ENCODE measurements at regions not wholly inside any gene's neighbourhood (a gene's known extent, or its start where the extent isn't known, plus 50 kb on each side); places are given as distances from the start of the nearest gene placed in this dataset.

DNA sequence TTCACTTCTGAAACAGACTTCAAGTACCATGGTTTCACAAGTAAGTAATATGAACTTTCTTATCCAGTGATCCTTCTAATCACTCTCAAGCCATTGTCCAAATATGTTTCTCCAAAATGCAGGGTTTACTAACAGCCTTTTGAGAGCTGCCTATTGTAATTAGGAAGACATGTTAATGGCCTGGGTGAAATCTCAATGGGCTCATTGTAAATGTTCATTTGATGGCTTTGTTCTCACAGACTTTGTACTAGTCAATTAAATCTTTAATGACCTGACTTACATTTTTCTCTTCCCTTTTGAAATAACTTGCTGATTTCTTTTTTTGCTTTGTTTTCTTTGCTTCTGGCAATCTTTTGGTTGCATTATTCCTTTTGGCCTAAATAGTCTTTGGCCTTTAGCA is 444.8 kb downstream of the LIG4 start:
- Histone ChIP-seq H3K4me1 (no peaks in the 10 kb centered on the region), H3K36me3 (no peaks in the 10 kb centered on the region), H3K4me3 (no peak overlapping the region), H3K27ac (no peak overlapping the region), H3K9me3 (no peaks in the 10 kb centered on the region), H3K27me3 (no peaks in the 10 kb centered on the region)
- no peak for DNase-seq (ENCODE audit: low spot score in 2 of 2)
- TF ChIP-seq EP300 (IDR thresholded peaks at IDR 0.05) (no peak), POLR2AphosphoS5 (IDR thresholded peaks at IDR 0.05) (no peak), POLR2A (IDR thresholded peaks at IDR 0.05) (no peak)
- TF ChIP-seq, protein P1, sequence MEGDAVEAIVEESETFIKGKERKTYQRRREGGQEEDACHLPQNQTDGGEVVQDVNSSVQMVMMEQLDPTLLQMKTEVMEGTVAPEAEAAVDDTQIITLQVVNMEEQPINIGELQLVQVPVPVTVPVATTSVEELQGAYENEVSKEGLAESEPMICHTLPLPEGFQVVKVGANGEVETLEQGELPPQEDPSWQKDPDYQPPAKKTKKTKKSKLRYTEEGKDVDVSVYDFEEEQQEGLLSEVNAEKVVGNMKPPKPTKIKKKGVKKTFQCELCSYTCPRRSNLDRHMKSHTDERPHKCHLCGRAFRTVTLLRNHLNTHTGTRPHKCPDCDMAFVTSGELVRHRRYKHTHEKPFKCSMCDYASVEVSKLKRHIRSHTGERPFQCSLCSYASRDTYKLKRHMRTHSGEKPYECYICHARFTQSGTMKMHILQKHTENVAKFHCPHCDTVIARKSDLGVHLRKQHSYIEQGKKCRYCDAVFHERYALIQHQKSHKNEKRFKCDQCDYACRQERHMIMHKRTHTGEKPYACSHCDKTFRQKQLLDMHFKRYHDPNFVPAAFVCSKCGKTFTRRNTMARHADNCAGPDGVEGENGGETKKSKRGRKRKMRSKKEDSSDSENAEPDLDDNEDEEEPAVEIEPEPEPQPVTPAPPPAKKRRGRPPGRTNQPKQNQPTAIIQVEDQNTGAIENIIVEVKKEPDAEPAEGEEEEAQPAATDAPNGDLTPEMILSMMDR (IDR thresholded peaks at IDR 0.05), result no peak

DNA sequence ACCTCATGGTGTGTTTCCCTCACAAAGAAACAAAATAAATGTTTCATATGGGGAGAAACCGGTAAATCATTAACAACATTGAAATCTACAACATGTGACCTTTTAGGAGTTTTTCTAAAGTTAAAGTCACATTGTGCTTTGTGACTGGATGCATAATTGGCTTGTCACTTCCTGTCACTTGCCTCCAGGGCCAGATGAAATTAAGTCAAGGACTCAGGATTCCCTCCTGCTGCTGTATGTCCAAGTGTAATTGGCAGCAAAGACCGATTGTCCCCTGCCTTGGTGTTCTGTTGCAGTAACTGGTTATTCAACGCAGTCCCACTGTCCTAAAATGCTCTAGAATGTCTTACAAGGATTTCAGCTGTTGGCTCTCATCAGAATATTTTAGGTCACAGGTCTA is 448.2 kb downstream of the LIG4 start:
- DNase-seq (ENCODE audit: low spot score in 2 of 2), result no peak
- Histone ChIP-seq H3K4me1 (no peaks in the 10 kb centered on the region), H3K4me3 (no peak overlapping the region), H3K9me3 (no peaks in the 10 kb centered on the region), H3K36me3 (no peaks in the 10 kb centered on the region), H3K27ac (no peak overlapping the region), H3K27me3 (no peaks in the 10 kb centered on the region)
- TF ChIP-seq POLR2A (IDR thresholded peaks at IDR 0.05) (no peak), EP300 (IDR thresholded peaks at IDR 0.05) (no peak), POLR2AphosphoS5 (IDR thresholded peaks at IDR 0.05) (no peak)
- TF ChIP-seq, protein P1 (IDR thresholded peaks at IDR 0.05), result no peak
- 71% methylated on average over 3 of the region's 3 CpGs for WGBS

DNA sequence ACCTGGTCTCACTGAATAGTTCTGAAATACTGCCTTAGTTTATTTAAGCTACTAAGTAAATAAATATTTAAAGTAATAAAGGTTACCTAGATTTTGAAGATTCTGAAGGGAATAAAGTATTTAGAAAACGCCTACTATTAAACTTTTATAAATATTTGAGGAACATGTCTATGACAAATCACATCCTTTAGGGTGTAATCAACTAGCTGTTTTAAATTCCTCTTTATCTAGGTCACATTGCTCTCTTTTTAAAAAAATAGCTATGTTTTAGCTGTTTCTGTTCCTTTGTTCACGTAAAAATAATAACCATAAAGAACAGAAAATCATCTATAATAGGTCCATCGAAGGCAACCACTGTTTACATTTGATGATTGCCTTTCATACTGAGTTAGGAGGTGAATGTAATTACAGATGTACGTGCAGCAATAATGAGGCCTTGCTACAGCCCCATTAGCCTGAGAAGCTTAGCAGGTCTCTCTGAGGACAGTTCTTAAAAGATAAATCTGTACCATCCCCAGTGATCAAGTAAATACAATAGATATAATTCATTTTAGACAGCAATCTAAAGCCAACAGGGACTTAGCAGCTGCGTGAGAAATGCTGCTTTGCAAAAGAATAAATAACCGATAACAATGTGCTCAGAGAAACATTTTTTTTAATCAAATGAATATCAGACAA is 449.5 kb downstream of the LIG4 start:
- H3K4me1 ChIP-seq, result no peaks in the 10 kb centered on the region
- WGBS, result 60% methylated on average over 6 of the region's 6 CpGs
- no peaks in the 10 kb centered on the region for H3K9me3 ChIP-seq
- no peaks in the 10 kb centered on the region for H3K27me3 ChIP-seq
- H3K36me3 ChIP-seq, result no peaks in the 10 kb centered on the region
- H3K27ac ChIP-seq, result no peak overlapping the region
- DNase-seq (ENCODE audit: low spot score in 2 of 2), result no peak
- no peak overlapping the region for H3K4me3 ChIP-seq
- TF ChIP-seq POLR2A (IDR thresholded peaks at IDR 0.05) (no peak), POLR2AphosphoS5 (IDR thresholded peaks at IDR 0.05) (no peak), EP300 (IDR thresholded peaks at IDR 0.05) (no peak)
- TF ChIP-seq, protein P1 (IDR thresholded peaks at IDR 0.05), result no peak

DNA sequence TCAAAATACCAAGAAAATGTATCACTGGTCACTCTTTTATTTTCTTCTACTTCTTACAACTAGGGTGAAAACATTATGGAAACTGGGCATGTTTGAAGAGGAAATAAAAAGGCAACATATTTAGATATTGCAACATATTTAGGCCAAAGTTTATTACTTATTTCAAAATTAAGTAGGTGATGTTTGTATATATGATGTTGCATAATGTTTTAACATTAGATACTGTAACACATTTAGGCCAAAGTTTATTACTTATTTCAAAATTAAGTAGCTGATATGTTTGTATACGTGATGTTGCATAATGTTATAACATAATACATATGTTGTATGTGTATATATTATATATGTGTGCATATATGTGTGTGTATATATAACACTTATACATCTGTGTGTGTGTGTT is 451.3 kb downstream of the LIG4 start:
- WGBS, result 85% methylated on average over 1 of the region's 1 CpG
- Histone ChIP-seq H3K4me3 (no peak overlapping the region), H3K27me3 (no peaks in the 10 kb centered on the region), H3K4me1 (no peaks in the 10 kb centered on the region), H3K36me3 (no peaks in the 10 kb centered on the region), H3K27ac (no peak overlapping the region), H3K9me3 (no peaks in the 10 kb centered on the region)
- no peak for DNase-seq (ENCODE audit: low spot score in 2 of 2)
- TF ChIP-seq, protein P1 (IDR thresholded peaks at IDR 0.05), result no peak
- no peak for TF ChIP-seq POLR2AphosphoS5 (IDR thresholded peaks at IDR 0.05)
- TF ChIP-seq POLR2A (IDR thresholded peaks at IDR 0.05), result no peak
- TF ChIP-seq EP300 (IDR thresholded peaks at IDR 0.05), result no peak

DNA sequence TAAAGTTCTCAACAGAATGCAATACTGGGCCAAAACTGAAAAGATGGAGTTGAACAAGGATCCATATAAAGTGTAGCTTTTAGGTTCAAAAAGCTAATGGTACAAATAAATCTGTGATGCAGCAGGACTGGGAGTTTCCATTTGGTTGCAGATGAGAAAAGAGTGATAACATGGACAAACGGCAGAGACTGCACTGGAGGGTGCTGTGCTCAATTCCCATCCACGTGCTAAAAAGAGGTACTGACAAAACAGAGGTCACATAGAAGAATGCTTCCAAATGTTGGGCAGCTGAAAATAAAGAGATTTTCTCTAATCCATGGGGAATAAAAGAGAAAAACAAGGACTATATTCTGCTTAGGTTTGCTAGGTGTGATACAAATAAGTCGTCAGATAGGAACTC is 461.6 kb downstream of the LIG4 start:
- no peak overlapping the region for H3K27ac ChIP-seq
- WGBS, result 23% methylated on average over 3 of the region's 3 CpGs
- H3K4me3 ChIP-seq, result no peak overlapping the region
- H3K9me3 ChIP-seq, result no peaks in the 10 kb centered on the region
- H3K27me3 ChIP-seq, result no peaks in the 10 kb centered on the region
- no peaks in the 10 kb centered on the region for H3K4me1 ChIP-seq
- no peak for DNase-seq (ENCODE audit: low spot score in 2 of 2)
- TF ChIP-seq POLR2AphosphoS5 (IDR thresholded peaks at IDR 0.05) (no peak), POLR2A (IDR thresholded peaks at IDR 0.05) (no peak), EP300 (IDR thresholded peaks at IDR 0.05) (no peak)
- TF ChIP-seq, protein P1 (IDR thresholded peaks at IDR 0.05), result no peak
- H3K36me3 ChIP-seq, result no peaks in the 10 kb centered on the region
